ENCODE measurements at regions not wholly inside any gene's neighbourhood (a gene's known extent, or its start where the extent isn't known, plus 50 kb on each side); places are given as distances from the start of the nearest gene placed in this dataset.

DNA sequence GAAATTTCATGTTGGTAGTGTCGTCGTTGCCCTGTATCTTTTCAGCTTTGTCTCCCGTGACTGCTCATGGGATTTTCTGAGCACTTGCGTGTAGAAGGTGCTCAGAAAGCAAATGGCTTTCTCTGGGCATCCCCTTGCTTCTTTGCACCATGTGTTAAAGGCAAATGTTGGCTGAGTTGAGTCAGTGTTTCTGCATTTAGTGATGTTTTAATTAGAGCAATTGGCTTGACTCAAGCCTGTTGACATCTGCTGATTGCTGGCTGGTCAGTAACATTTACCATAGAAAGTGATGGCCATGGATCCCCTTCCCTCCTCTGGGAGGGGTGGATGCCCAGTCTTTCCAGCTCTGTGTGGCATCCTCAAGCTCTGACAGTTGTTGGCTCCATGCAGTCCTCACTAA is 187.2 kb upstream of the MPHOSPH6 start:
- no peak for DNase-seq

DNA sequence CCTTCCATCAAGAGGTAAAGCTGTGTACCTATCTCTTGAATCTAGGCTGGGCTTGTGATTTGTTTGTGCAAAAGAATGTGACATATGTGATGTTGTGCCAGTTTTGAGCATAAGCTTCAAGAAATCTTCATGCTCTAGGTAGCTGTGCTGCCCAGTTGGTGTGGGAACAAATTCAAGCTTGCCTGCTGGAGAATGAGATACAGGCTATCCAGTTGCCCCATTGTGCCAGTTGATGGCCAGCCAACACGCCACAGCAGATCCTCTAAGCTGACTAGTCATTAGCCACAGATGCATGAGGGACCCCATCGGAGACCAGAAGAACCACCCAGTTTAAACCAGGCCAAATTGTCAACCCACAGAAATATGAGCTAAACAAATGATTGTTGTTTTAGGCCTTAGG is 180.5 kb upstream of the MPHOSPH6 start:
- DNase-seq: no peak

- no peak for DNase-seq
Measured at GRCh38 chr16:82345318-82345717, 175.3 kb upstream of the MPHOSPH6 start.

GRCh38 chr16:82344157-82344556 is 174.1 kb upstream of the MPHOSPH6 start:
- no peak for DNase-seq

DNA sequence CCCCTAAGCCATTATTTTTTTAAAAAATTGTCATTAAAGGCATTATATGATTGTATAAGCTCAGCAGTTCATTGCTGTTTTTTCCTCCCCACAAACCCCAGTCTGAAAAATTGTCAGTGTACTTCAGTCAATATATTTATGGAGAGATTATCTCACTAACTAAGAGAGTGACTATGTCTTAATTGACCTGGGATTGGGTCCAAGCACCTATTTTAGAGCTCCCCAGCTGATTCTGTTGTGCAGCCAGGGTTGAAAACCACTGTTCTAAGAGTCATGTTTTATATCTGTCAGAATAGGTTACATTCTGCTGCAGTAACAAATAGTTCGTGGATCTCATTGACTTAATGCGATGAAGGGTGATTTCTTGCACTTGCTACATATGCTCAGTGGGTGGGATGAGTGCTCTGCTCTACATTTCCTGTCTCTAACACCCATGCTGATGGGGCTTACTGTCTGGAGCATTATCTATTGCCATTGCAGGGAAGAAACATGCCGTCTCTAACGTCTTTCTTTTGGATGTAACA is 171.2 kb upstream of the MPHOSPH6 start:
- DNase-seq: no peak

DNA sequence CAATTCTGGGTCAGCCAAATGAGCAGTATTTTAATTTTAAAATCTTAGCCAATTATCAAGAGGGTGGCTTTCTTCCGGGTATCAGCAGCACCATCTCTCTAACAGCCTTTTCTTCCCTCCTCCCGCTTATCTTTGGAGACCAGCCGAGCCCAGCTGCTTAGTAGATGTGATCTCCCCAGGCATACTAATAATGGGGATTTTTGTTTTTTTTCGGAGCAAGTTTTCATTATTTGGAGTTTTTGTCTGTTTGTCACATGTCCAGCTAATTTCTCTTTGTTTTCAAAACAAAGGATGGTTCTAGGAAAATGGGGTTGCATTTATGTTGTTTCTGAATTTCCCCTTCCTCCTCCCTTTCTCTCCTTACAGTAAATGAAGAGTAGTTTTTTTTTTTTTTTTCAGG is 170.5 kb upstream of the MPHOSPH6 start:
- no peak for DNase-seq

DNA sequence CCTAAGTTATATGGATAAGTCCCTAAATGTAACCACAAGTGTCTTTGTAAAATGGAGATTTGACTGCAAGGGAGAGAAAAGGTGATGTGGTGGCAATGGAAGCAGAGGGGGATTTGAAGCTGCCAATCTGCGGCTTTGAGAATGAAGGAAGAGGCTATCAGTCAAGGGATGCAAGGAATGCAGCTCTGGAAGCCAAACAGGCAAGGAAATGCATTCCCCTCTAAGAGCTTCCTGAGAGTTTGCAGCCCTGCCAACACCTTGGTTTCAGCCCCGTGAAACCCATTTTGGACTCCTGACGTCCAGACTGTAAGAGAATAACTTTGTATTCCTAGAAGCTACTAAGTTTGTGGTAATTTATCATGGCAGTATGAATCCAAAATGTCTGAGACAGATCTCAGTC is 167.3 kb upstream of the MPHOSPH6 start:
- DNase-seq: no peak

DNA sequence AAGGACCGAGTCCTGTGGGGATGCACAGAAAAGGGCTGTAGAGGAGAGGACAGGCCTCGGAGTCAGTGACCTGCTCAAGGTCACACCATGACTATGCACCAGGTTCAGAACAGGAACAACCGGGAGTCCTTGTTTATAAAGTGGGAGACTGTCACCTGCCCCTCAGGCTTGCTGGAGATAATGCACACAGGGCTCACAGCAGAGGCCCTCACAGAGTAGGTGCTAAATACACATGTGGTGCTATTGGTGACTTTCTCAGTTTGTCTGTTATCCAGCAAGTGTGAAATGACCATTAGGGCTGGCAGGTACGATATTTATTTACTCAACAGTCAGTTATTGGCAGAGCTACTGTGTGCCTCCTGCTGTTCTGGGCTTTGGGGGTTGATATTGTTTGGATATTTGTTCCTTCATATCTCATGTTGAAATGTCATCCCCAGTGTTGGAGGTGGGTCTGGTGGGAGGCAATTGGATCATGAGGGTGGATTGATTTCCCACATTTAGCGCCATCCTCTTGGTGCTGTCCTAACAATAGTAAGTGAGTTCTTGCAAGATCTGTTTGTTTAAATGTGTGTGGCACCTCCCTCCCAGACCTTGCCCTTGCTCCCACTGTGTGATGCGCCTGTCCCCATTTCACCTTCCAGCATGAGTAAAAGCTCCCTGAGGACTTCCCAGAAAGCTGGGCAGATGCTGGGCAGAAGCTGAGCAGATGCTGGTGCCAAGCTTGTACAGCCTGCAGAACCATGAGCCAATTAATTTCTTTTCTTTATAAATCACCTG is 162.1 kb upstream of the MPHOSPH6 start:
- no peak for DNase-seq

DNA sequence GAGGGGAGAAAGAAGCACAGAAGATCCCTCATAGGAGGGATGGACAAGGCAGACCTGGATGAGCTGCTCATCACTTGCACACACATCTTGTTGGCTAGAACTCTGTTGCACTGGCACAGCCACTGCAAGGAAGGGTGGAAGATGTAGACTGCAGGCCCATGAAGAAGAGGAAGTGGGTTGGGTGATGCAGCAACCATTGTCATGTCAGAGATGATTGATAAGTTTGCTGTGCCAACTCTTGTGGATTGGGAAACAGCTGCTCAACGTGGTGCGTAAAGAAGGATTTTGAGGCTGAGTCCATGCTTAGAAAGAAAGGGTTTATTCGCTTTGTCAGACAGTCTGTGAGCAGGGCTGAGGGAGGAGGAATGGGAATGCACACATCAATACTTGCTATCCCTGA is 161.4 kb upstream of the MPHOSPH6 start:
- DNase-seq: no peak

DNA sequence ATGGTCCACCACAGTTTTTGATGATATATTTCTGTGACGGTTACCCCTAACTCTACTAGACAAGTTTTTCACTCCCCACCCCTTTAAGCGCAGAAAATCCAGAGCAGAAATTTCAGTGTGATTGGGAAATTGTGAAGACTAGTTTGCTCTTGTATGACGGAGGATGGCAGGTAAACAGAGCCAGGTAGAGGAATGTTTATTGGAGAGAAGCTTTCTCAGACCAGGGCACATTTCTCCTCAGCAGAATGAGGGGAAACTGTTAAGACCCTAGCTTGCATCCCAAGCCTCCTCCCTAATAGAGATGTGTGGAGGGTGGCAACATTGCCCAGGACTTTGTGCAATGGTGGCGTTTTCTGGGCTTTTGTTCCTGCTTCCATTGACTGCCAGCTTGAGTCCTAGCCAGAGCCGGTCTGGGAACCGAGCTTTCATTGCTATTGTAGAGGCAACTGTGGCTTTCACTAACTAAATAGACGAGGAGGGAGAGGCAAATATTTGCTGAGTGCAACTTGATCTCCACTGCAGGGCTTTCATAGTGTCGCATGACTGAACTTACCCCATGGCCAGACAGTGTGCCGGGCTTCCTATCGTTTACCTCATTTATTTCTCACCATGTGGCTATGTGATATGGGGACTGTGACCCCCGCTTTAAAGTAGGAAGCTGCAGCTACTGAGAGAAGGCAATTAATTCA is 159.6 kb upstream of the MPHOSPH6 start:
- DNase-seq: peak; percentile 24

- DNase-seq: no peak
Measured at GRCh38 chr16:82328881-82329469, 159.0 kb upstream of the MPHOSPH6 start.

GRCh38 chr16:82323171-82323570 is 153.1 kb upstream of the MPHOSPH6 start:
- no peak for DNase-seq

- DNase-seq: no peak
Measured at GRCh38 chr16:82322177-82322576, 152.2 kb upstream of the MPHOSPH6 start.

GRCh38 chr16:82319038-82319437 is 149.0 kb upstream of the MPHOSPH6 start:
- no peak for DNase-seq

GRCh38 chr16:82317411-82318167 is 147.6 kb upstream of the MPHOSPH6 start:
- no peak for DNase-seq

GRCh38 chr16:82313754-82314153 is 143.7 kb upstream of the MPHOSPH6 start:
- no peak for DNase-seq

GRCh38 chr16:82311528-82311927 is 141.5 kb upstream of the MPHOSPH6 start:
- no peak for DNase-seq

DNA sequence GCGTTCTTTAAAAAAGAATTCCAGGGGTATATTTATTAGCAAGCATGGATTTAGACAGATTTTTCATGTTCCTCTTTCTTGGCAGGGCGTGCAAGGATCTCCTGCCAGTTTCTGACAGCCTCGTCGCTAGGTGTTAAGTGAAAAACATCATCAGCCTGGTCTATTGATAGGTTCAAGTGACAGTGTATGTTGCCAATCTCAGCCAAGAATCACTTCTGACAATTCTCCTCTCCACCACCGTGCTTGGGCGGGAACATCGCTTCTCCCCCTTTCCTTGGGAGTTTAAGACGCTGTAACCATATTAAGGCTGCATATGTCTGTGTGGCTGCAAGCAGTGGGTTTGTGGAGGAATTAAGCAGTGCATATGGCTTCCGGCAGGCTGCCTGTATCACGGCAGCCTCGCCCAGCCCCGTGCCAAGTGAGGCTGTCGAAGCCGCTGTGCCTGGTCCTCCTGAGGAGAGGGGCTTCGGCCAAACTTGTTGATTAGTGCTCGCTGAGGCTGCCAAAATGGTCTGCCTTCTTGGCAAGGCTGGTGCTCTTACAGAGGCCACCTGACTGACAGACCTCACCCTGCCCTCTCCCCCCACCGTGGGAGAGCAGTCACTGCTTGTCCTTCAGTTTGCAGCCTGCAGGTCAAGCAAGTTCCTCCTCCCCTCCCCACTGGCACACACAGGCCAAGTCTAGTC is 132.2 kb upstream of the MPHOSPH6 start:
- no peak for DNase-seq

DNA sequence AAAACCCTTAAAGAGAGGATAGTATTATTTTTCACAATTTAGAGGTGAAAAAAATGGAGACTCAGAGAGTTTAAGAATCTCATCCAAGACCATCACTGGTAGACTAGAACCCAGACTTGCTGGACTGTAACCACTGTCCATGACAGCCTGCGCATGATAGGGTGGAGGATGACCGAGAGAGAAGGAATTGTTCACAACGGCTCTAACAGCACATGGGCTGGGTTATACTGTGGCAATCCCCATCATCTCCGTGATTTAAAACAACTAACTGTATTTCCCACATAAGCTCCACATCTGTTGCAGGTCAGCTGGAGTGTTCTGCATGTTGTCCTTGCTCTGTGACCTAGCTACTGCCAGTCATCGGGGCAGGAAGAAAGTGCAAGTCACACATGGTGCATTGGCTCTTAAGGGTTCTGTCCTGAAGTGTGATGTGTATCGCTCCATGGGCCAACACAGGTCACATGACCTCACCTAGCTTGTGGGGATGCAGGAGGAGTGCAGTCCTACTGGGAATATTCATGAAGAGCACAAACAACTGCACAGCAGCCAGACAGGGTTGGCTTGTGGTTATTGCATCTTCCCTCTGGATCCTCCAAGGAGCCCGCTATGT is 131.2 kb upstream of the MPHOSPH6 start:
- no peak for DNase-seq

- no peak for DNase-seq
Measured at GRCh38 chr16:82300374-82300951, 130.4 kb upstream of the MPHOSPH6 start.

GRCh38 chr16:82298472-82298871 is 128.4 kb upstream of the MPHOSPH6 start:
- no peak for DNase-seq
